Fibroblast of the aortic adventitia (primary cell): ENCODE measurements at regions not wholly inside any gene's neighbourhood (a gene's known extent, or its start where the extent isn't known, plus 50 kb on each side); places are given as distances from the start of the nearest gene placed in this dataset.
"Not testable (repeated sequence)": the region's sequence is repeated elsewhere in the genome, so short reads cannot be mapped to it uniquely, and the experiment has no call there.

Experiments
- DNase-seq: peaks from one replicate; pipeline ENCODE4 v3.0.0-alpha.2; 2010; ENCODE audit warnings: low read depth
- H3K4me3 ChIP-seq: 2 replicates; pipeline ENCODE4 v1.5.1; 2011; ENCODE audit warnings: low read depth, mild to moderate bottlenecking, control low read depth, low read length, moderate library complexity

DNA sequence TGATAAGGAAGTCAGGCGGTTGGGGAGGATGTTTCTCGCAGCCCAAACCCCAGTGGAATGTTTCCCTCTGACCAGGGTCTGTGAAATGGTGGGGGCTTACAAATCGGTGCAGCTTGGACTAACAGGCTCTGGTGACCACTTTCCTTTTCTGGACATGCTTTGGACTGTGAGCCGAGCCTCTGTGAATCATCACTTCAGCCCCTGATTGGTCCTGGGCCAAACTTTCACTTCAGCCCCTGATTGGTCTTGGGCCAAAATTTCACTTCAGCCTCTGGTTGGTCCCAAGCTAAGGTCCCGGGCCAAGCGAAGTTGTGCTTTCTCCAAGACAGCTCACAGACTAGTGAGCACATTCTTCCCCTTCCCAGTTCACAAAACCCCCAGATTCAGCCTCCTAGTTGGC lies 223.7 kb upstream of the ANKRD20A1 start:
- H3K4me3 ChIP-seq, DNase-seq: not testable (repeated sequence)

DNA sequence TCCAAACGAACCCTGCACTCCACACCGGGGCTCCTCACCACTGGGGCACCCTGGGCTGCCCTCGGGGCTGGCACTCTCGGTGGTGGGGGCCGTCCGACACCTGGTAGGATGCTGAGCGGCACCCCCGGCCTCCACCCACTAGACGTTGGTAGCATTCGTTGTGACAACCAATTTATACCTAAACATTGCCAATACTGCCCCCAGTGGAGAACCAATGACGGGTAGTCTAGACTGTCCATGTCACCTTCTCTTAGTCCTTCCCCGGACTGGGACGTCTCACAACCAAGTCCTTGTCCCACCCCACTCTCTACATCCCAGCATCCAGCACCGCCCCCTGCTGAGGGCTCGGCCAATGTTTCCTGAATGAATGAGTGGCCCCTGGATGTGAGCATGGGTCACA lies 246.8 kb upstream of the ANKRD20A1 start:
- DNase-seq, H3K4me3 ChIP-seq: not testable (repeated sequence)

DNA sequence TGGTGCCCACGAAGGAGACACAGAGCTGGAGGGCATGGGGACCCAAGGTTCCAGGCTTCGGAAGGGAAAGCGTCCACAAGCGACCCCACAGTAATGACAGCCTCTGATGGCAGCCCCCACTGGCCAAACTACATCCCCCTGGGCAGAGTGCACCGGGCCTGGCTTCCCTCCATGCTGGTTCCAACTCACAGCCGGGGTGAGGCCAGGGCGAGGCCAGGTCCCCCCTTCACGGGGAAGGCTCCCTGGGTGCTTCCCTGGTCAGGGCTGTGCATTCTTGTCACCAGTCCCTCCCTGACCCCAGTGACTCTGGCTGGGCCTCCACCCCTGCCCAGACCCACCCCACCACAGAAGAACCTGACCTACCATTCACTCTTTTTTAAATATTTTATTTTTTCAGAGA lies 248.9 kb upstream of the ANKRD20A1 start:
- not testable (repeated sequence) for H3K4me3 ChIP-seq, DNase-seq

GRCh38 chr9:67609435-67609834 lies 249.3 kb upstream of the ANKRD20A1 start:
- H3K4me3 ChIP-seq, DNase-seq: not testable (repeated sequence)

DNA sequence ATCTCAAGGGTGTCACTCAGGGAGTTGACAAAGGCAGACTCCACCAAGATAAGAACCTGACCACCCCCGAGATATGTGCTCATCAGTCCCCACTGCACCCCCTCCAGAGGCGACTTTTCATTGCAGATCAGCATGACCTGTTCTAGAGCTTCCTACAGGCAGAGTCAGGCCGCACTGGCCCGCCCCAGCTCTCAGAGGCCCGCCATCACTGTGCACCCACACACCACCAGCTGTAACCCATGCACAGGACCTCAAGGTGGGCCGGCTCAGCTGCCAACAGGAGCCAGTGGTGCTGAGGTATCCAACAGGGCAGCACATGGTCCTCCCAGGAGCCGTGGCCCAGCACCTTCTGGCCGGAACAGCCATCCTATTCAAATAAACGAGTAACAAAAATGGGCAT lies 253.6 kb upstream of the ANKRD20A1 start:
- DNase-seq, H3K4me3 ChIP-seq: not testable (repeated sequence)

DNA sequence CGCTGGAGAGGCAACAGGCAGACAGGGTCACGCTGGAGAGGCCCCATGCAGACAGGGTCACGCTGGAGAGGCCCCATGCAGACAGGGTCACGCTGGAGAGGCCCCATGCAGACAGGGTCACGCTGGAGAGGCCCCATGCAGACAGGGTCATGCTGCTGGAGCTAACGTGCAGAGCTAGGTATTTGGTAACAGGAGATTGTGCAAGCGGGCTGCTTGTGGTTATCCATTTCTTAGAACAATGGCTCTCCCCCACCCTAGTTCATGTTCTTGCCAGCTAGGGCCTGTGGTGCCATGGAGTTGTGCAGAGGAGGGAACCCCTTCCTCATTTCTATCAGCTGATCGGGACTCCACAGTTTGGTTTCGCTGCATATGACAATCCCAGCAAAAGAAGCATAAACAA lies 255.1 kb upstream of the ANKRD20A1 start:
- not testable (repeated sequence) for H3K4me3 ChIP-seq, DNase-seq

- DNase-seq, H3K4me3 ChIP-seq: not testable (repeated sequence)
Measured at GRCh38 chr9:67592424-67592823, 266.3 kb upstream of the ANKRD20A1 start.

DNA sequence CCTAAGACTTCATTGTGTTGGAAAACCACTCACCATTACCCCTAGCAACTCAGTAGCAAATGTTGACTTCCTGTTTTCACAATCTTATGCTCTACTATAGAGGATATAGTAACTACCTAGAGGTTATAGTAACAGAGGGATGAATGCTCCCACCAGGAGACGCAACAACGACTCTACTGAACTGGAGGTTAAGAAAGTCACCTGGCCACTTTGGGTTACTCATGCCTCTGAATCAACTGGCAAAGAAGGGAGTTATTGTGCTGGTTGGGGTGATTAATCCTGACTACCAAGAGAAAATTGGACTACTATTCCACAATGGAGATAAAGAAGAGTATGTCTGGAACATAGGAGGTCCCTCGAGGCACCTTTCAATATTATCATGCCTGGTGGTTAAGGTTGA lies 302.9 kb upstream of the ANKRD20A1 start:
- DNase-seq, H3K4me3 ChIP-seq: not testable (repeated sequence)

DNA sequence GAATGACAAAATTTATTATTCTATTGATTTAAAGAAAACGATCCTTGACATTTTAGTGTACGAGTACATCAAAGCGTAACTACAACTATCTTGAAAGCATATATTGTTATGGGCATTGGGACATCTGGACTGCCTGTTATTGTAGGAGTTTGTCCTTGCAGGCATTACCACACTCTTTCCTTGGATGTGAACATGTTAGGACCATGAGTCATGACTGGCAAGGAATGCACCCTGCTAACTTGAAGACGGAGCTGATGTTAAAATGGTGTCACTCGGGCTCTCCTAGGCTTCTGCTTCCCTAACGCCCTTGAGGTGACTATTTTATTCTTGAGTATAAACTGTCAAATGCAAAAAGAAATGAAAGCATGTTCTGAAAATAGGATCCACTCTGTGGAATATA lies 308.7 kb upstream of the ANKRD20A1 start:
- not testable (repeated sequence) for H3K4me3 ChIP-seq, DNase-seq

DNA sequence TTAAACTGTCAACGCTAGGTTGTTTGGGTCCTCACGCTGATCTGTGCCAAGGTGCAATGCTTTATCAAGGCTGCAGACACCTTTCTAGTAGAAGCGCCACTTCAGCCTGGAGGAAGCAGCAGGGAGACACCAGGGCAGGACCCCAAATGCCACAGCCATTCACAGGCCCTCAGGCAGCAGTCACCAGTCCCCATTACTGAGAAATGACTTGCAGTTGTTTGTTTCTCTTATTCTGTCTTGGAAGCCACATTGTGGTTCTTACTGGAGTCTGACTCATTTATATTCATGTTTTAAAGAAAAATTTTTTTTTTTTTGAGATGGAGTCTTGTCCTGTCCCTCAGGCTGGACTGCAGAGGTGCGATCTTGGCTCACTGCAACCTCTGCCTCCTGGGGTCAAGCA lies 328.9 kb upstream of the ANKRD20A1 start:
- not testable (repeated sequence) for DNase-seq

DNA sequence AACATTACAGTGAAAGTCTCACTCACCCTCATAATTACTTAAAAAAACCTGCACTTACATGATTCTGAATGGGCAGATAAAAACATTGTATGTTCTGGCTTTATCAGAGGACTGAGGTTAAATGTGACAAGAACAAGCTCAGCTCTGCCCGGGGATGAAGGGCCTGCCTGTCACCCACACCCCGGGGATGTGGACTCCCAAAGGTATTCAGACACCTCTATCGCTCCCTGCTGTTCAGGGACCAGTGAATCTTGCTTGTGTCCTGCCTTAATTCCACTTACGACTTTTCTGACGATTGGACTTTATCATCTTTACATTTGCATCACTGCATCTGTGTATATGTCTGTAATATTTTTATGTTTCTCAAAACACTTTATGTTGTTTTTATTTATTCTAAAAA lies 341.8 kb upstream of the ANKRD20A1 start:
- not testable (repeated sequence) for H3K4me3 ChIP-seq, DNase-seq

More for the DNA sequence above, 328.9 kb upstream of the ANKRD20A1 start:
- not testable (repeated sequence) for H3K4me3 ChIP-seq

DNA sequence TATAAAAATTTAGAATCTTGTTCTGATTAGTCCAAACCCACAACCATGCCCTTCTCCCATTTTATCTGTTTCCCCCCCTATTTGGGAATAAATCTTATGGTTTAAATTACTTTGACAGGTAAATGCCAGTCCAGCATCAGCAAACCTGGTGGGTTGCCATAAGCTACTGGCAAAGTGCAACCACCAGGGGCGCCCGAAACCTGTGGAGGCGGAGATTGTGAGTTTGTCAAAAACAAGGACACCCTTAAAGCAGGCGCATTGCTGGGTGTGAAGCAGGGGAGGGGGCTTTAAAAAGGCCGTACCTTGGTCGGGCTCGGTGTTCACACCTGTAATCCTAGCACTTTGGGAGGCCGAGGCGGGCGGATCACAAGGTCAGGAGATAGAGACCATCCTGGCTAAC lies 344.1 kb upstream of the ANKRD20A1 start:
- DNase-seq, H3K4me3 ChIP-seq: not testable (repeated sequence)

DNA sequence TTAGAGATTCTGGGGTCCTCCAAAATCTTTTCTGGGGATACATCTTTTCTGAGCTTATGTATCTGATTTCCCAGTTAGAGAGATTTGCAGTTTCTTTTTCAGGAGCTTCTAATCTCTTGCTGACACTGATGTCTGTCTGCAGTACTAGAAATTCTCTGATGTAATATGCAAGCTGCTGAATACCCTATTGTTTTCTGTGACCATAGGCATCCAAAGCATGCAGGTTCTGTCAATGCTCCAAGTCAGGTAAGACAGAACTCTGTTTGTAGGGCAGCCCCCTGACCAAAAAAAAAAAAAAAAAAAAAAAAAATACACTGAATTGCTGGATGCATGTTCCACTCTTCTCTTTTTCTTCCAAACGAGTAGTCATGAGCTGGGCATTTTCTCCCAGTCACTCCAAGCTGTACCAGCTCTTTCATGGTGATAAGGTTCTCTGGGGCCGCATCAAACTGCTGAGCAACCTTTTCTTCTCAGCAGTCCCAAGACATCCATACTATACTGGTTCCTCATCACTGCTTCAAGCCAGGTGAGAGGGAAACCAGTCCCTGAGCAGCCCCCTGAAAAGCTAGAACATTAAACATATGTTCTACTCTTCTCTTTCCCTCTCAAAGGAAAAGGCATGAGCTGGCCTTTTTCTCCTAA lies 354.9 kb upstream of the ANKRD20A1 start:
- H3K4me3 ChIP-seq, DNase-seq: not testable (repeated sequence)

- H3K4me3 ChIP-seq, DNase-seq: not testable (repeated sequence)
Measured at GRCh38 chr9:67492028-67492427, 366.7 kb upstream of the ANKRD20A1 start.

GRCh38 chr9:67477465-67477864 lies 381.3 kb upstream of the ANKRD20A1 start:
- H3K4me3 ChIP-seq, DNase-seq: not testable (repeated sequence)

- not testable (repeated sequence) for H3K4me3 ChIP-seq
Measured at GRCh38 chr9:67470739-67471138, 388.0 kb upstream of the ANKRD20A1 start.

GRCh38 chr9:67468326-67468725 lies 390.4 kb upstream of the ANKRD20A1 start:
- not testable (repeated sequence) for H3K4me3 ChIP-seq, DNase-seq

More at GRCh38 chr9:67470739-67471138, 388.0 kb upstream of the ANKRD20A1 start:
- DNase-seq: not testable (repeated sequence)

- not testable (repeated sequence) for DNase-seq, H3K4me3 ChIP-seq
Measured at GRCh38 chr9:67461796-67462757, 396.7 kb upstream of the ANKRD20A1 start.

- DNase-seq, H3K4me3 ChIP-seq: not testable (repeated sequence)
Measured at GRCh38 chr9:67452941-67453340, 405.8 kb upstream of the ANKRD20A1 start.

GRCh38 chr9:67442313-67442712 lies 416.4 kb upstream of the ANKRD20A1 start:
- DNase-seq, H3K4me3 ChIP-seq: not testable (repeated sequence)
